ENCODE measurements at regions not wholly inside any gene's neighbourhood (a gene's known extent, or its start where the extent isn't known, plus 50 kb on each side); places are given as distances from the start of the nearest gene placed in this dataset.
"Not testable (repeated sequence)": the region's sequence is repeated elsewhere in the genome, so short reads cannot be mapped to it uniquely, and the experiment has no call there.

GRCh38 chr12:97875064-97875463 lies 412.5 kb downstream of the RMST start:
- no peak overlapping the region for H3K27ac ChIP-seq
- peaks cover 0 to 3% (median 0%) of the 10 kb centered on the region in 9 donors for H3K4me1 ChIP-seq
- no peaks in the 10 kb centered on the region for H3K36me3 ChIP-seq
- intact Hi-C loops (cut with DNase I): no loop called here
- DNase-seq (no peak), ATAC-seq (no peak)
- no peak overlapping the region for H3K4me3 ChIP-seq
- TF ChIP-seq CTCF (IDR thresholded peaks at IDR 0.05): no peak
- 91 to 92% methylated on average over 6 of the region's 6 CpGs for WGBS, 2 donors
- no peaks in the 10 kb centered on the region for H3K27me3 ChIP-seq
- peaks cover 0 to 9% (median 0%) of the 10 kb centered on the region in 11 donors for H3K9me3 ChIP-seq

- intact Hi-C loops (cut with DNase I): no loop called here
- TF ChIP-seq CTCF (IDR thresholded peaks at IDR 0.05): no peak
- no peaks in the 10 kb centered on the region for H3K9me3 ChIP-seq
- ATAC-seq (no peak), DNase-seq (no peak)
- no peaks in the 10 kb centered on the region for H3K36me3 ChIP-seq
- 58 to 64% methylated on average over 4 of the region's 4 CpGs for WGBS, 2 donors
- peaks cover 0 to 3% (median 0%) of the 10 kb centered on the region in 9 donors for H3K4me1 ChIP-seq
- no peaks in the 10 kb centered on the region for H3K27me3 ChIP-seq
- no peak overlapping the region for H3K4me3 ChIP-seq
- no peak overlapping the region for H3K27ac ChIP-seq
Measured at GRCh38 chr12:97876780-97877179, 414.2 kb downstream of the RMST start.

GRCh38 chr12:97877404-97877803 lies 414.8 kb downstream of the RMST start:
- TF ChIP-seq CTCF (IDR thresholded peaks at IDR 0.05): no peak
- no peak for DNase-seq
- intact Hi-C loops (cut with DNase I): no loop called here

GRCh38 chr12:97886511-97887176 lies 424.0 kb downstream of the RMST start:
- no peak for DNase-seq
- WGBS, 2 donors: 75 to 80% methylated on average over 4 of the region's 4 CpGs
- Histone ChIP-seq H3K4me3 (no peak overlapping the region), H3K36me3 (no peaks in the 10 kb centered on the region), H3K27me3 (no peaks in the 10 kb centered on the region), H3K4me1 (no peaks in the 10 kb centered on the region), H3K9me3 (no peaks in the 10 kb centered on the region), H3K27ac (no peak overlapping the region)
- TF ChIP-seq CTCF (IDR thresholded peaks at IDR 0.05): no peak
- intact Hi-C loops (cut with DNase I): no loop called here
- no peak for ATAC-seq

More at GRCh38 chr12:97877404-97877803, 414.8 kb downstream of the RMST start:
- no peaks in the 10 kb centered on the region for H3K27me3 ChIP-seq
- H3K4me1 ChIP-seq: peaks cover 0 to 3% (median 0%) of the 10 kb centered on the region in 9 donors
- no peak overlapping the region for H3K27ac ChIP-seq
- no peaks in the 10 kb centered on the region for H3K36me3 ChIP-seq
- ATAC-seq: no peak
- no peaks in the 10 kb centered on the region for H3K9me3 ChIP-seq
- H3K4me3 ChIP-seq: no peak overlapping the region

- H3K27me3 ChIP-seq; ATAC-seq; H3K36me3 ChIP-seq; H3K27ac ChIP-seq; DNase-seq; intact Hi-C loops (cut with DNase I); H3K4me3 ChIP-seq; H3K4me1 ChIP-seq: not testable (repeated sequence)
- WGBS, 2 donors: 38 to 42% methylated on average over 6 of the region's 6 CpGs
- peaks cover 0 to 12% (median 0%) of the 10 kb centered on the region in 11 donors for H3K9me3 ChIP-seq
Measured at GRCh38 chr12:97897881-97898280, 435.3 kb downstream of the RMST start.

Measured in heart right ventricle (tissue), 16 donors.